ENCODE measurements at regions not wholly inside any gene's neighbourhood (a gene's known extent, or its start where the extent isn't known, plus 50 kb on each side); places are given as distances from the start of the nearest gene placed in this dataset.

GRCh38 chr2:147521936-147522335 is 322.9 kb upstream of the ACVR2A start:
- H3K27ac Mint-ChIP-seq (ENCODE audit: unreplicated experiment) = no peak overlapping the region
- H3K4me3 Mint-ChIP-seq (ENCODE audit: unreplicated experiment) = no peak overlapping the region
- no peak for DNase-seq (ENCODE audit: low spot score)
- H3K27me3 Mint-ChIP-seq (ENCODE audit: low read depth) = peaks cover 2% of the 10 kb centered on the region
- TF ChIP-seq CTCF (IDR thresholded peaks at IDR 0.05) = no peak
- no peaks in the 10 kb centered on the region for H3K36me3 Mint-ChIP-seq (ENCODE audit: low read depth)
- peaks cover 13% of the 10 kb centered on the region for H3K4me1 Mint-ChIP-seq (ENCODE audit: low read depth)
- peaks cover 5% of the 10 kb centered on the region for H3K9me3 Mint-ChIP-seq (ENCODE audit: low read depth)

DNA sequence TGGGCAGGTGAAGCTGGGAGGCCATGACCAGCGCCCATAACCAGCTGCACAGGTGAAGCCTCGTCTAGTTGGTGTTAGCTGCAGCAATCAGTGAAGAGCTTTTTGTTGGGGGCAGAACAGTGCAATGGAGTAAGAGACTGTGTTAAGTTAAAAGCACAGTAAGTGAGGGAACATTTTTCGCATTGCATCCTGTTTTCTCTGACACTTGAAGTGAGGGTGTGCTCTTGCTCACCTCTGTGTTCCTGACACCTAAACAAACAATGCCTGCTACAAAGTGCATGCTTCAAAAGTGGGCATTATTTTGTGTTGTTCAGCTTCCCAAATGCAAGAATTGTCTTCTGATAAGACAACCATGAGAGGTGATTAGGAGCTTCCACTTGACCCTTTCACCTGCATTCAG is 324.0 kb upstream of the ACVR2A start:
- peaks cover 1% of the 10 kb centered on the region for H3K36me3 Mint-ChIP-seq (ENCODE audit: low read depth)
- H3K27ac Mint-ChIP-seq (ENCODE audit: unreplicated experiment) = no peak overlapping the region
- peaks cover 6% of the 10 kb centered on the region for H3K4me1 Mint-ChIP-seq (ENCODE audit: low read depth)
- no peak for DNase-seq (ENCODE audit: low spot score)
- H3K9me3 Mint-ChIP-seq (ENCODE audit: low read depth) = peaks cover 5% of the 10 kb centered on the region
- H3K4me3 Mint-ChIP-seq (ENCODE audit: unreplicated experiment) = no peak overlapping the region
- TF ChIP-seq CTCF (IDR thresholded peaks at IDR 0.05) = no peak
- peaks cover 2% of the 10 kb centered on the region for H3K27me3 Mint-ChIP-seq (ENCODE audit: low read depth)

DNA sequence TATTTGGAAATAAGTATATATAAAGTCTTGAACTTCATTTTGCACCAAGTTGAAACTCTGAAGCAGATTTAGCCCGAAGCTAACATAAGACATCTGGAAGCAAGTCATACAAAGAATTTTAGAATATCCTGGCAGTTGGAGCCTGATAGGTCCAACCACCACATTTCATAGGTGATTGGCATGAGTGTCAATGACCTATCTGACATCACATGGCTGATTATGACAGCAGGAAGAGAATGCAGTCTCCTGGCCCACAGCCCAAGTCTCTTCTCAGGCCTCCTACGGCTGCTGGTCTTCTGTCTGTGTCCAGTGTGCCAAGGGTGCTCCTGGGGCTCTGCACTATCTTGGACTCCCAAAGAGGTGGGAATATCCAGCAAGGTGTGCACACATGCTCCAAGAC is 325.7 kb upstream of the ACVR2A start:
- Mint-ChIP-seq H3K9me3 (ENCODE audit: low read depth) (peaks cover 5% of the 10 kb centered on the region), H3K27ac (ENCODE audit: unreplicated experiment) (no peak overlapping the region), H3K4me3 (ENCODE audit: unreplicated experiment) (no peak overlapping the region), H3K4me1 (ENCODE audit: low read depth) (no peaks in the 10 kb centered on the region), H3K27me3 (ENCODE audit: low read depth) (peaks cover 2% of the 10 kb centered on the region), H3K36me3 (ENCODE audit: low read depth) (peaks cover 1% of the 10 kb centered on the region)
- TF ChIP-seq CTCF (IDR thresholded peaks at IDR 0.05) = no peak
- DNase-seq (ENCODE audit: low spot score) = no peak

- Mint-ChIP-seq H3K27me3 (ENCODE audit: low read depth) (no peaks in the 10 kb centered on the region), H3K4me3 (ENCODE audit: unreplicated experiment) (no peak overlapping the region), H3K4me1 (ENCODE audit: low read depth) (peaks cover 21% of the 10 kb centered on the region), H3K36me3 (ENCODE audit: low read depth) (peaks cover 1% of the 10 kb centered on the region), H3K9me3 (ENCODE audit: low read depth) (no peaks in the 10 kb centered on the region), H3K27ac (ENCODE audit: unreplicated experiment) (no peak overlapping the region)
- no peak for TF ChIP-seq CTCF (IDR thresholded peaks at IDR 0.05)
- no peak for DNase-seq (ENCODE audit: low spot score)
Observed at GRCh38 chr2:147515213-147515612, 329.6 kb upstream of the ACVR2A start.

DNA sequence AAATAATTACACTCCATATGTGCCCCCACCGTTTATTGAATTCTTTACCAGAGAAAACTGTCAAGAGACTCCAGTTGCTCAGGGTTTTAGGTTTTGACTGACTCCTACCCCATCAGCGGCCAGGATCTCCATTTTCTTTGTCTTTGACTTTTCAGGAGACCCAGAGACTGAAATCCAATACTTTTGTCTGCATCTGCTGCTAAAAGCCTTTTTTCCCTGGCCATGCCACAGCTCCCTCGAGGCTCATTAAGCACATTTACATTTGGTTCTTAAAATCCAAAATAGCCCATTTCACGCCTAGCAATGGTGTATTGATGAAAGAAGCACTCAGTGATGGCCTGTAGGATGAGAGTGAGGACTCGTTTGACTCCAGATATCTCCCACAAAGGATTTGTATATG is 332.6 kb upstream of the ACVR2A start:
- H3K4me1 Mint-ChIP-seq (ENCODE audit: low read depth) = peaks cover 21% of the 10 kb centered on the region
- TF ChIP-seq CTCF (IDR thresholded peaks at IDR 0.05) = no peak
- DNase-seq (ENCODE audit: low spot score) = no peak
- H3K27ac Mint-ChIP-seq (ENCODE audit: unreplicated experiment) = no peak overlapping the region
- no peaks in the 10 kb centered on the region for H3K9me3 Mint-ChIP-seq (ENCODE audit: low read depth)
- H3K27me3 Mint-ChIP-seq (ENCODE audit: low read depth) = no peaks in the 10 kb centered on the region
- no peak overlapping the region for H3K4me3 Mint-ChIP-seq (ENCODE audit: unreplicated experiment)
- peaks cover 1% of the 10 kb centered on the region for H3K36me3 Mint-ChIP-seq (ENCODE audit: low read depth)
